H1 (cell line): ENCODE measurements at regions not wholly inside any gene's neighbourhood (a gene's known extent, or its start where the extent isn't known, plus 50 kb on each side); places are given as distances from the start of the nearest gene placed in this dataset.

Experiments used
- ASH2L ChIP-seq: fragments of 200-600, 300-600 bp; sonication (generic); IDR thresholded peaks from one replicate; pipeline ENCODE4 v1.7.1; 2017; ENCODE audit warnings: low read length
- ATF2 ChIP-seq: IDR thresholded peaks from 2 replicates; pipeline ENCODE4 v1.6.1; 2012; ENCODE audit warnings: low read length, inconsistent platforms
- BCL11A ChIP-seq, 2 experiments: IDR thresholded peaks; one replicate each; pipeline ENCODE4 v1.6.1; 2011; ENCODE audit warnings: low read depth in 2 of 2, low read length in 2 of 2, mild to moderate bottlenecking in 2 of 2
- BRCA1 ChIP-seq: IDR thresholded peaks from 2 replicates; pipeline ENCODE4 v1.6.1; 2012; ENCODE audit warnings: low read depth, low read length, improper control_type of control experiment
- CHD2 ChIP-seq: IDR thresholded peaks from 2 replicates; pipeline ENCODE4 v1.6.1; 2012; ENCODE audit warnings: low read length, improper control_type of control experiment
- CTCF ChIP-seq, 3 experiments: IDR thresholded peaks; 1 replicate in 2 of 3; 2 replicates in 1 of 3; pipeline versions ENCODE4 v1.5.1 to v1.6.1; 2011; ENCODE audit warnings: low read length in 3 of 3, mild to moderate bottlenecking in 3 of 3, inconsistent platforms in 2 of 3, low read depth in 1 of 3, moderate library complexity in 1 of 3; ENCODE audit not compliant: insufficient read depth in 1 of 3; ENCODE audit errors: control extremely low read depth in 1 of 3
- EP300 ChIP-seq, 2 experiments: IDR thresholded peaks; 1 replicate in 1 of 2; 2 replicates in 1 of 2; pipeline ENCODE4 v1.6.1; 2011 to 2012; ENCODE audit warnings: low read depth in 2 of 2, low read length in 2 of 2, mild to moderate bottlenecking in 2 of 2, borderline replicate concordance in 1 of 2, inconsistent platforms in 1 of 2, moderate library complexity in 1 of 2
- FOSL1 ChIP-seq: IDR thresholded peaks from 2 replicates; pipeline ENCODE4 v1.6.1; 2011; ENCODE audit warnings: mild to moderate bottlenecking, low read depth, low read length, moderate library complexity; ENCODE audit not compliant: insufficient read depth
- GTF2F1 ChIP-seq: IDR thresholded peaks from 2 replicates; pipeline ENCODE4 v1.6.1; 2012; ENCODE audit warnings: low read depth, low read length, improper control_type of control experiment, borderline replicate concordance
- POLR2A ChIP-seq, 2 experiments: IDR thresholded peaks; 1 replicate in 1 of 2; 2 replicates in 1 of 2; pipeline ENCODE4 v1.6.1; 2011; ENCODE audit warnings: low read depth in 2 of 2, low read length in 2 of 2, mild to moderate bottlenecking in 2 of 2; ENCODE audit errors: control extremely low read depth in 1 of 2
- POLR2AphosphoS5 ChIP-seq: IDR thresholded peaks from 2 replicates; pipeline ENCODE4 v1.6.1; 2011; ENCODE audit warnings: low read depth, low read length
- SAP30 ChIP-seq: fragments of 300-600 bp; sonication (generic); IDR thresholded peaks from 2 replicates; pipeline ENCODE4 v1.7.1; 2012; ENCODE audit warnings: low read length, moderate library complexity, mild to moderate bottlenecking, inconsistent platforms; ENCODE audit not compliant: insufficient read depth, insufficient replicate concordance
- SP1 ChIP-seq: IDR thresholded peaks from 2 replicates; pipeline ENCODE4 v1.6.1; 2011; ENCODE audit warnings: low read depth, low read length
- SUZ12 ChIP-seq: fragments of 200-600 bp; sonication (generic); IDR thresholded peaks from 2 replicates; pipeline ENCODE4 v1.6.1; 2012; ENCODE audit warnings: mild to moderate bottlenecking, inconsistent platforms, low read length, moderate library complexity, mixed read lengths

- TF ChIP-seq BCL11A (IDR thresholded peaks at IDR 0.05; ENCODE audit: low read depth in 2 of 2, low read length in 2 of 2) = no peak
- TF ChIP-seq BRCA1 = no peak
- TF ChIP-seq GTF2F1 = no peak
- no peak for TF ChIP-seq SAP30
- no peak for TF ChIP-seq CHD2
- TF ChIP-seq EP300 (IDR thresholded peaks at IDR 0.05; ENCODE audit: borderline replicate concordance in 1 of 2, low read depth in 2 of 2, low read length in 2 of 2) = no peak
- TF ChIP-seq ATF2 = no peak
- TF ChIP-seq FOSL1 = no peak
- no peak for TF ChIP-seq ASH2L
- TF ChIP-seq SUZ12 = no peak
- TF ChIP-seq POLR2AphosphoS5 = no peak
- no peak for TF ChIP-seq SP1
- no peak for TF ChIP-seq CTCF (IDR thresholded peaks at IDR 0.05; ENCODE audit: control extremely low read depth in 1 of 3, insufficient read depth in 1 of 3, low read depth in 1 of 3, low read length in 3 of 3)
- no peak for TF ChIP-seq POLR2A (IDR thresholded peaks at IDR 0.05; ENCODE audit: control extremely low read depth in 1 of 2, low read depth in 2 of 2, low read length in 2 of 2)
These were observed 1374.4 kb upstream of the CDH8 start for GRCh38 chr16:63410594-63410993.
